H1 (cell line): ENCODE measurements at regions not wholly inside any gene's neighbourhood (a gene's known extent, or its start where the extent isn't known, plus 50 kb on each side); places are given as distances from the start of the nearest gene placed in this dataset.

ENCODE experiments used
- EZH2 ChIP-seq: fragments of 200-600 bp; sonication (generic); IDR thresholded peaks from 2 replicates; pipeline ENCODE4 v1.7.1; 2012; ENCODE audit warnings: low read depth, mild to moderate bottlenecking, moderate library complexity, low read length, inconsistent platforms; ENCODE audit not compliant: severe bottlenecking
- SP1 ChIP-seq: IDR thresholded peaks from 2 replicates; pipeline ENCODE4 v1.6.1; 2011; ENCODE audit warnings: low read depth, low read length
- SP2 ChIP-seq: IDR thresholded peaks from 2 replicates; pipeline ENCODE4 v1.6.1; 2012; ENCODE audit warnings: mild to moderate bottlenecking, low read length, inconsistent platforms
- YY1 ChIP-seq: IDR thresholded peaks from 2 replicates; pipeline ENCODE4 v1.6.1; 2011; ENCODE audit warnings: low read depth, mild to moderate bottlenecking, low read length
- TF ChIP-seq, protein P1 (sequence below): fragments of 300-600 bp; sonication (generic); IDR thresholded peaks from 2 replicates; pipeline ENCODE4 v1.7.1; 2012; ENCODE audit warnings: low read length, moderate library complexity, mild to moderate bottlenecking, inconsistent platforms; ENCODE audit not compliant: insufficient replicate concordance
- TF ChIP-seq, protein P2 (sequence below), 3 experiments: IDR thresholded peaks; 1 replicate in 2 of 3; 2 replicates in 1 of 3; pipeline versions ENCODE4 v1.5.1 to v1.6.1; 2011; ENCODE audit warnings: low read length in 3 of 3, mild to moderate bottlenecking in 3 of 3, inconsistent platforms in 2 of 3, low read depth in 1 of 3, moderate library complexity in 1 of 3; ENCODE audit not compliant: insufficient read depth in 1 of 3; ENCODE audit errors: control extremely low read depth in 1 of 3

DNA sequence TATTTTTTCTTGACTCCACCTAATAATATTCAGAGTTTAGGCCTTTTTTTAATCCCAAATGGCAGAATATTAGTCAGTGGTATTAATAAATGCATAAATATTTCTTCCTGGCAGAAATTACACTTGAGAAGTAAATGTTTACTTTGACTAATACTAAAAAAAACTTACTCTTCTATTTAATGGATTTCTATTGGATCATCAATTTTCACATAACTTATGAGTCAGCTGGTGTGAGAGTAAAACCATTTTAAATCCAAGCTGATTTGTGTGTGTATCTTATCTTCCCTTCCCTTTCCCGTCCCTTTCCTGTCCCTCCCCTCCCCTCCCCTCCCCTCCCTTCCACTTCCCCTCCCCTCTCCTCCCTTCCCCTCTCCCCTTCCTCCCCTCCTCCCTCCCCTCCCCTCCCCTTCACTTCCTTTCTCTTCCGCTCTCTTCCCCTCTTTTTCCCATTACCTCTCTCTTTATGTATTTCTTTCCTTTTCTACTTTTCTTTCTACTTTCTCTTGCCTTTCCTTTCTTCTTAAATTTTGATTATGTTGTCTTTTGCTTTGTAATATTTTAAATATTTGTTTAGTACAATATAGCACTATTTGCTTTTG lies 630.1 kb upstream of the EPHA5 start:
- TF ChIP-seq, protein P1, sequence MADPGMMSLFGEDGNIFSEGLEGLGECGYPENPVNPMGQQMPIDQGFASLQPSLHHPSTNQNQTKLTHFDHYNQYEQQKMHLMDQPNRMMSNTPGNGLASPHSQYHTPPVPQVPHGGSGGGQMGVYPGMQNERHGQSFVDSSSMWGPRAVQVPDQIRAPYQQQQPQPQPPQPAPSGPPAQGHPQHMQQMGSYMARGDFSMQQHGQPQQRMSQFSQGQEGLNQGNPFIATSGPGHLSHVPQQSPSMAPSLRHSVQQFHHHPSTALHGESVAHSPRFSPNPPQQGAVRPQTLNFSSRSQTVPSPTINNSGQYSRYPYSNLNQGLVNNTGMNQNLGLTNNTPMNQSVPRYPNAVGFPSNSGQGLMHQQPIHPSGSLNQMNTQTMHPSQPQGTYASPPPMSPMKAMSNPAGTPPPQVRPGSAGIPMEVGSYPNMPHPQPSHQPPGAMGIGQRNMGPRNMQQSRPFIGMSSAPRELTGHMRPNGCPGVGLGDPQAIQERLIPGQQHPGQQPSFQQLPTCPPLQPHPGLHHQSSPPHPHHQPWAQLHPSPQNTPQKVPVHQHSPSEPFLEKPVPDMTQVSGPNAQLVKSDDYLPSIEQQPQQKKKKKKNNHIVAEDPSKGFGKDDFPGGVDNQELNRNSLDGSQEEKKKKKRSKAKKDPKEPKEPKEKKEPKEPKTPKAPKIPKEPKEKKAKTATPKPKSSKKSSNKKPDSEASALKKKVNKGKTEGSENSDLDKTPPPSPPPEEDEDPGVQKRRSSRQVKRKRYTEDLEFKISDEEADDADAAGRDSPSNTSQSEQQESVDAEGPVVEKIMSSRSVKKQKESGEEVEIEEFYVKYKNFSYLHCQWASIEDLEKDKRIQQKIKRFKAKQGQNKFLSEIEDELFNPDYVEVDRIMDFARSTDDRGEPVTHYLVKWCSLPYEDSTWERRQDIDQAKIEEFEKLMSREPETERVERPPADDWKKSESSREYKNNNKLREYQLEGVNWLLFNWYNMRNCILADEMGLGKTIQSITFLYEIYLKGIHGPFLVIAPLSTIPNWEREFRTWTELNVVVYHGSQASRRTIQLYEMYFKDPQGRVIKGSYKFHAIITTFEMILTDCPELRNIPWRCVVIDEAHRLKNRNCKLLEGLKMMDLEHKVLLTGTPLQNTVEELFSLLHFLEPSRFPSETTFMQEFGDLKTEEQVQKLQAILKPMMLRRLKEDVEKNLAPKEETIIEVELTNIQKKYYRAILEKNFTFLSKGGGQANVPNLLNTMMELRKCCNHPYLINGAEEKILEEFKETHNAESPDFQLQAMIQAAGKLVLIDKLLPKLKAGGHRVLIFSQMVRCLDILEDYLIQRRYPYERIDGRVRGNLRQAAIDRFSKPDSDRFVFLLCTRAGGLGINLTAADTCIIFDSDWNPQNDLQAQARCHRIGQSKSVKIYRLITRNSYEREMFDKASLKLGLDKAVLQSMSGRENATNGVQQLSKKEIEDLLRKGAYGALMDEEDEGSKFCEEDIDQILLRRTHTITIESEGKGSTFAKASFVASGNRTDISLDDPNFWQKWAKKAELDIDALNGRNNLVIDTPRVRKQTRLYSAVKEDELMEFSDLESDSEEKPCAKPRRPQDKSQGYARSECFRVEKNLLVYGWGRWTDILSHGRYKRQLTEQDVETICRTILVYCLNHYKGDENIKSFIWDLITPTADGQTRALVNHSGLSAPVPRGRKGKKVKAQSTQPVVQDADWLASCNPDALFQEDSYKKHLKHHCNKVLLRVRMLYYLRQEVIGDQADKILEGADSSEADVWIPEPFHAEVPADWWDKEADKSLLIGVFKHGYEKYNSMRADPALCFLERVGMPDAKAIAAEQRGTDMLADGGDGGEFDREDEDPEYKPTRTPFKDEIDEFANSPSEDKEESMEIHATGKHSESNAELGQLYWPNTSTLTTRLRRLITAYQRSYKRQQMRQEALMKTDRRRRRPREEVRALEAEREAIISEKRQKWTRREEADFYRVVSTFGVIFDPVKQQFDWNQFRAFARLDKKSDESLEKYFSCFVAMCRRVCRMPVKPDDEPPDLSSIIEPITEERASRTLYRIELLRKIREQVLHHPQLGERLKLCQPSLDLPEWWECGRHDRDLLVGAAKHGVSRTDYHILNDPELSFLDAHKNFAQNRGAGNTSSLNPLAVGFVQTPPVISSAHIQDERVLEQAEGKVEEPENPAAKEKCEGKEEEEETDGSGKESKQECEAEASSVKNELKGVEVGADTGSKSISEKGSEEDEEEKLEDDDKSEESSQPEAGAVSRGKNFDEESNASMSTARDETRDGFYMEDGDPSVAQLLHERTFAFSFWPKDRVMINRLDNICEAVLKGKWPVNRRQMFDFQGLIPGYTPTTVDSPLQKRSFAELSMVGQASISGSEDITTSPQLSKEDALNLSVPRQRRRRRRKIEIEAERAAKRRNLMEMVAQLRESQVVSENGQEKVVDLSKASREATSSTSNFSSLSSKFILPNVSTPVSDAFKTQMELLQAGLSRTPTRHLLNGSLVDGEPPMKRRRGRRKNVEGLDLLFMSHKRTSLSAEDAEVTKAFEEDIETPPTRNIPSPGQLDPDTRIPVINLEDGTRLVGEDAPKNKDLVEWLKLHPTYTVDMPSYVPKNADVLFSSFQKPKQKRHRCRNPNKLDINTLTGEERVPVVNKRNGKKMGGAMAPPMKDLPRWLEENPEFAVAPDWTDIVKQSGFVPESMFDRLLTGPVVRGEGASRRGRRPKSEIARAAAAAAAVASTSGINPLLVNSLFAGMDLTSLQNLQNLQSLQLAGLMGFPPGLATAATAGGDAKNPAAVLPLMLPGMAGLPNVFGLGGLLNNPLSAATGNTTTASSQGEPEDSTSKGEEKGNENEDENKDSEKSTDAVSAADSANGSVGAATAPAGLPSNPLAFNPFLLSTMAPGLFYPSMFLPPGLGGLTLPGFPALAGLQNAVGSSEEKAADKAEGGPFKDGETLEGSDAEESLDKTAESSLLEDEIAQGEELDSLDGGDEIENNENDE, result no peak
- TF ChIP-seq SP1 (no peak), EZH2 (no peak), YY1 (no peak), SP2 (no peak)
- TF ChIP-seq, protein P2, sequence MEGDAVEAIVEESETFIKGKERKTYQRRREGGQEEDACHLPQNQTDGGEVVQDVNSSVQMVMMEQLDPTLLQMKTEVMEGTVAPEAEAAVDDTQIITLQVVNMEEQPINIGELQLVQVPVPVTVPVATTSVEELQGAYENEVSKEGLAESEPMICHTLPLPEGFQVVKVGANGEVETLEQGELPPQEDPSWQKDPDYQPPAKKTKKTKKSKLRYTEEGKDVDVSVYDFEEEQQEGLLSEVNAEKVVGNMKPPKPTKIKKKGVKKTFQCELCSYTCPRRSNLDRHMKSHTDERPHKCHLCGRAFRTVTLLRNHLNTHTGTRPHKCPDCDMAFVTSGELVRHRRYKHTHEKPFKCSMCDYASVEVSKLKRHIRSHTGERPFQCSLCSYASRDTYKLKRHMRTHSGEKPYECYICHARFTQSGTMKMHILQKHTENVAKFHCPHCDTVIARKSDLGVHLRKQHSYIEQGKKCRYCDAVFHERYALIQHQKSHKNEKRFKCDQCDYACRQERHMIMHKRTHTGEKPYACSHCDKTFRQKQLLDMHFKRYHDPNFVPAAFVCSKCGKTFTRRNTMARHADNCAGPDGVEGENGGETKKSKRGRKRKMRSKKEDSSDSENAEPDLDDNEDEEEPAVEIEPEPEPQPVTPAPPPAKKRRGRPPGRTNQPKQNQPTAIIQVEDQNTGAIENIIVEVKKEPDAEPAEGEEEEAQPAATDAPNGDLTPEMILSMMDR (IDR thresholded peaks at IDR 0.05; ENCODE audit: control extremely low read depth in 1 of 3, insufficient read depth in 1 of 3, low read depth in 1 of 3, low read length in 3 of 3), result no peak
